ENCODE measurements at regions not wholly inside any gene's neighbourhood (a gene's known extent, or its start where the extent isn't known, plus 50 kb on each side); places are given as distances from the start of the nearest gene placed in this dataset.

- TF ChIP-seq ZNF512 (CRISPR knock-in tag; IDR thresholded peaks at IDR 0.05; ENCODE audit: borderline replicate concordance) (no peak), IRF2 (CRISPR knock-in tag; IDR thresholded peaks at IDR 0.05; ENCODE audit: borderline replicate concordance, low read depth) (no peak), RORB (CRISPR knock-in tag; IDR thresholded peaks at IDR 0.05) (no peak), ZNF219 (CRISPR knock-in tag; IDR thresholded peaks at IDR 0.05; ENCODE audit: borderline replicate concordance) (no peak), ZNF232 (CRISPR knock-in tag; IDR thresholded peaks at IDR 0.05) (no peak), ZNF423 (CRISPR knock-in tag; IDR thresholded peaks at IDR 0.05) (no peak), NFE2L1 (CRISPR knock-in tag; IDR thresholded peaks at IDR 0.05) (no peak), TP53 (CRISPR knock-in tag; IDR thresholded peaks at IDR 0.05) (no peak)
These were observed 763.8 kb upstream of the GALNTL6 start (continued) for GRCh38 chr4:171049380-171049779.

- Mint-ChIP-seq H3K9me3 (peaks cover 16% of the 10 kb centered on the region), H3K27me3 (ENCODE audit: low read depth) (no peaks in the 10 kb centered on the region)
- CTCF ChIA-PET, result no interaction called here
These were observed 770.1 kb upstream of the GALNTL6 start for GRCh38 chr4:171042989-171043524.

GRCh38 chr4:171035909-171036308, 777.3 kb upstream of the GALNTL6 start:
- Mint-ChIP-seq H3K36me3 (no peaks in the 10 kb centered on the region), H3K27ac (no peak overlapping the region), H3K9me3 (no peaks in the 10 kb centered on the region), H3K27me3 (ENCODE audit: low read depth) (no peaks in the 10 kb centered on the region), H3K4me3 (no peak overlapping the region), H3K4me1 (peaks cover 17% of the 10 kb centered on the region)
- CTCF ChIA-PET, result no interaction called here
- no peak for DNase-seq (ENCODE audit: low spot score)
- TF ChIP-seq PRRX2 (CRISPR knock-in tag; IDR thresholded peaks at IDR 0.05) (no peak), CDX4 (CRISPR knock-in tag; IDR thresholded peaks at IDR 0.05; ENCODE audit: borderline replicate concordance) (no peak), ATF3 (CRISPR knock-in tag; conservative IDR thresholded peaks at IDR 0.05) (no peak), AFF4 (CRISPR knock-in tag; IDR thresholded peaks at IDR 0.05; ENCODE audit: borderline replicate concordance) (no peak), MXD4 (CRISPR knock-in tag; IDR thresholded peaks at IDR 0.05; ENCODE audit: borderline replicate concordance) (no peak), KAT7 (CRISPR knock-in tag; IDR thresholded peaks at IDR 0.05; ENCODE audit: borderline replicate concordance) (no peak), ZNF232 (CRISPR knock-in tag; IDR thresholded peaks at IDR 0.05) (no peak), CREM (CRISPR knock-in tag; IDR thresholded peaks at IDR 0.05) (no peak), TP53 (CRISPR knock-in tag; IDR thresholded peaks at IDR 0.05) (no peak), ERG (CRISPR knock-in tag; IDR thresholded peaks at IDR 0.05) (no peak), OVOL2 (CRISPR knock-in tag; IDR thresholded peaks at IDR 0.05; ENCODE audit: borderline replicate concordance) (no peak)
- POLR2A ChIA-PET, result no interaction called here
- ATAC-seq, result no peak

More at GRCh38 chr4:171042989-171043524, 770.1 kb upstream of the GALNTL6 start:
- TF ChIP-seq GRHL2 (CRISPR knock-in tag; IDR thresholded peaks at IDR 0.05; ENCODE audit: insufficient replicate concordance, severe bottlenecking), result no peak
- no peak for TF ChIP-seq ZNF121 (CRISPR knock-in tag; IDR thresholded peaks at IDR 0.05)
- TF ChIP-seq MYBL2 (CRISPR knock-in tag; IDR thresholded peaks at IDR 0.05), result no peak
- no peak for TF ChIP-seq FOXP1 (CRISPR knock-in tag; IDR thresholded peaks at IDR 0.05; ENCODE audit: borderline replicate concordance)
- ATAC-seq, result no peak
- POLR2A ChIA-PET, result no interaction called here
- H3K4me3 Mint-ChIP-seq, result no peak overlapping the region
- peaks cover 8% of the 10 kb centered on the region; the same call in 1 of the 2 replicates for H3K36me3 Mint-ChIP-seq
- no peaks in the 10 kb centered on the region for H3K4me1 Mint-ChIP-seq
- no peak for DNase-seq (ENCODE audit: low spot score)
- no peak overlapping the region for H3K27ac Mint-ChIP-seq
